K562 (cell line): ENCODE measurements at regions not wholly inside any gene's neighbourhood (a gene's known extent, or its start where the extent isn't known, plus 50 kb on each side); places are given as distances from the start of the nearest gene placed in this dataset.

ENCODE experiments used
- ATAC-seq: fragments of 200-7000 bp; cut with Tn5 transposase; 3 replicates; pipeline ENCODE4 v1.9.1; 2020; ENCODE audit warnings: moderate library complexity
- BruUV-seq: library from RNA; stranded (reverse); fragments of 400-500 nt; replicated peaks from 2 replicates; lab custom pipeline; 2021; lab: Mats Ljungman, UMichigan
- CTCF ChIA-PET: fragments of 300-600 bp; formaldehyde crosslinking; extraction: SDS; loops from one replicate; lab custom pipeline; 2021; ENCODE audit warnings: low intra/inter-chr PET ratio; lab: Yijun Ruan, JAX
- POLR2A ChIA-PET: fragments of 300-600, 350-650 bp; sonication (Branson Sonifier 250); formaldehyde crosslinking; extraction: SDS; loops from one replicate; lab custom pipeline; 2021; ENCODE audit warnings: antibody characterized with exemption, inconsistent platforms; lab: Yijun Ruan, JAX
- DNase-seq, 4 experiments: peaks; one replicate each; pipeline versions ENCODE4 v3.0.0 to v3.0.0-alpha.2; 2011 to 2018; ENCODE audit warnings: low spot score in 3 of 4, mixed read lengths in 3 of 4; ENCODE audit errors: extremely low read depth in 1 of 4
- FAIRE-seq: peaks from 2 replicates; lab custom pipeline; 2011; peaks lifted over from hg19 to GRCh38; lab: Jason Lieb, UNC
- H2AFZ ChIP-seq: 2 replicates; pipeline ENCODE4 v1.6.0; 2011; ENCODE audit warnings: low read depth, low read length, control low read depth, inconsistent platforms
- H3K27ac ChIP-seq: fragments of 200-600 bp; 3 replicates; pipeline ENCODE4 v1.8.0; 2011; ENCODE audit warnings: low read depth, mild to moderate bottlenecking, control low read depth, inconsistent platforms, low read length, moderate library complexity, mixed read lengths; ENCODE audit errors: extremely low read depth
- H3K27me3 ChIP-seq, 2 experiments: fragments of 300-600 bp in 1 of 2; 2 replicates in 1 of 2; 3 replicates in 1 of 2; pipeline versions ENCODE4 v1.6.0 to v1.8.0; 2011; ENCODE audit warnings: inconsistent platforms in 2 of 2, low read length in 2 of 2, mild to moderate bottlenecking in 1 of 2, mixed read lengths in 1 of 2, moderate library complexity in 1 of 2; ENCODE audit not compliant: control insufficient read depth in 2 of 2, insufficient read depth in 2 of 2
- H3K36me3 ChIP-seq: fragments of 300-600 bp; 3 replicates; pipeline ENCODE4 v1.8.0; 2011; ENCODE audit warnings: mild to moderate bottlenecking, low read length, inconsistent platforms; ENCODE audit not compliant: control insufficient read depth, insufficient read depth
- H3K4me1 ChIP-seq, 2 experiments: fragments of 200-600 bp in 1 of 2; replicated peaks in 1 of 2; 2 replicates in 1 of 2; 3 replicates in 1 of 2; pipeline versions ENCODE4 v1.5.1 to v1.8.0; 2011; ENCODE audit warnings: inconsistent platforms in 2 of 2, low read length in 2 of 2, mild to moderate bottlenecking in 1 of 2, mixed read lengths in 1 of 2, moderate library complexity in 1 of 2; ENCODE audit not compliant: control insufficient read depth in 2 of 2, insufficient read depth in 2 of 2
- H3K4me2 ChIP-seq: 2 replicates; pipeline ENCODE4 v1.6.1; 2011; ENCODE audit warnings: low read length, control low read depth, inconsistent platforms, mixed read lengths; ENCODE audit not compliant: insufficient read depth
- H3K4me3 ChIP-seq: fragments of 200-600 bp; sonication (generic), shearing (Covaris generic); 2 replicates; pipeline ENCODE4 v1.5.1; 2016; ENCODE audit warnings: control low read depth, inconsistent platforms
- H3K79me2 ChIP-seq: fragments of 200-600 bp; 3 replicates; pipeline ENCODE4 v1.8.0; 2011; ENCODE audit warnings: low read length, inconsistent platforms; ENCODE audit not compliant: control insufficient read depth, insufficient read depth
- H3K9ac ChIP-seq, 2 experiments: 2 replicates each; pipeline versions ENCODE4 v1.6.0 to v1.6.1; 2011; ENCODE audit warnings: low read depth in 2 of 2, low read length in 2 of 2, control low read depth in 1 of 2, inconsistent platforms in 1 of 2, mild to moderate bottlenecking in 1 of 2, mixed read lengths in 1 of 2; ENCODE audit not compliant: insufficient read depth in 1 of 2
- H3K9me1 ChIP-seq: one replicate; pipeline ENCODE4 v1.6.0; 2011; ENCODE audit warnings: inconsistent platforms, mild to moderate bottlenecking, low read length, moderate library complexity; ENCODE audit not compliant: control insufficient read depth, insufficient read depth
- H3K9me3 ChIP-seq: replicated peaks from 2 replicates; pipeline ENCODE4 v1.5.1; 2011; ENCODE audit warnings: low read depth, low read length, inconsistent platforms; ENCODE audit not compliant: control insufficient read depth, insufficient read depth
- H4K20me1 ChIP-seq: replicated peaks from 2 replicates; pipeline ENCODE4 v1.6.1; 2011; ENCODE audit warnings: low read length, inconsistent platforms, mixed read lengths; ENCODE audit not compliant: control insufficient read depth, insufficient read depth
- GMEB1 ChIP-seq: fragments of 250-450 bp; sonication (Bioruptor Pico); IDR thresholded peaks from 2 replicates; pipeline ENCODE4 v1.4.0; 2020; ENCODE audit warnings: mild to moderate bottlenecking
- NUFIP1 ChIP-seq: fragments of 450-650 bp; IDR thresholded peaks from 2 replicates; pipeline ENCODE4 v1.6.1; 2018; ENCODE audit not compliant: partially characterized antibody
- RBM25 ChIP-seq: fragments of 200-400 bp; formaldehyde crosslinking; IDR thresholded peaks from 2 replicates; pipeline ENCODE4 v1.6.1; 2018; ENCODE audit warnings: low read length, low read depth, moderate library complexity; ENCODE audit not compliant: severe bottlenecking
- SREBF1 ChIP-seq: fragments of 150-350 bp; IDR thresholded peaks from 2 replicates; pipeline ENCODE4 v1.6.1; 2014; ENCODE audit warnings: antibody characterized with exemption, low read depth, low read length, borderline replicate concordance
- TAF7 ChIP-seq: fragments of 450-650 bp; IDR thresholded peaks from 2 replicates; pipeline ENCODE4 v1.6.1; 2016; ENCODE audit warnings: missing genetic modification characterization, missing compliant biosample characterization
- TAL1 ChIP-seq: fragments of 450-650 bp; IDR thresholded peaks from 2 replicates; pipeline ENCODE4 v1.6.1; 2016; ENCODE audit warnings: mild to moderate bottlenecking
- ZBTB2 ChIP-seq: fragments of 450-650 bp; IDR thresholded peaks from 2 replicates; pipeline ENCODE4 v1.6.1; 2016; ENCODE audit warnings: antibody characterized with exemption
- ZNF24 ChIP-seq: fragments of 450-650 bp; IDR thresholded peaks from 2 replicates; pipeline ENCODE4 v1.6.1; 2016
- ZNF3 ChIP-seq: fragments of 250-450 bp; sonication (Bioruptor Pico); IDR thresholded peaks from 2 replicates; pipeline ENCODE4 v1.5.0; 2021; ENCODE audit warnings: mild to moderate bottlenecking, moderate library complexity
- ZNF316 ChIP-seq: fragments of 450-650 bp; IDR thresholded peaks from 2 replicates; pipeline ENCODE4 v1.6.1; 2016
- ZNF695 ChIP-seq: fragments of 450-650 bp; formaldehyde crosslinking; IDR thresholded peaks from 2 replicates; pipeline ENCODE4 v1.4.0; 2020; ENCODE audit warnings: mild to moderate bottlenecking, moderate library complexity
- WGBS: fragments of 100-300 bp; shearing (Covaris generic); methylation state at CpG from one replicate; pipeline ENCODE4 v1.1.6; 2016; ENCODE audit warnings: low coverage, mixed read lengths; ENCODE audit not compliant: insufficient coverage; ENCODE audit errors: missing lambda C conversion rate; 5-methylcytosine and 5-hydroxymethylcytosine counted together
- in situ Hi-C: fragments of 300-500 bp; cut with MboI; formaldehyde crosslinking; loops from 4 replicates; pipeline ENCODE4 v1.15.0; 2018; ENCODE audit warnings: inconsistent platforms, mixed read lengths
- intact Hi-C: fragments of 100-400 bp; cut with micrococcal nuclease; formaldehyde crosslinking; loops from 2 replicates; pipeline ENCODE4 v1.14.2; 2022
- TF ChIP-seq, protein P1 (sequence below): sonication (generic); formaldehyde crosslinking; IDR thresholded peaks from 2 replicates; pipeline ENCODE4 v1.9.0; 2022; ENCODE audit warnings: mild to moderate bottlenecking, missing genetic modification reagents

DNA sequence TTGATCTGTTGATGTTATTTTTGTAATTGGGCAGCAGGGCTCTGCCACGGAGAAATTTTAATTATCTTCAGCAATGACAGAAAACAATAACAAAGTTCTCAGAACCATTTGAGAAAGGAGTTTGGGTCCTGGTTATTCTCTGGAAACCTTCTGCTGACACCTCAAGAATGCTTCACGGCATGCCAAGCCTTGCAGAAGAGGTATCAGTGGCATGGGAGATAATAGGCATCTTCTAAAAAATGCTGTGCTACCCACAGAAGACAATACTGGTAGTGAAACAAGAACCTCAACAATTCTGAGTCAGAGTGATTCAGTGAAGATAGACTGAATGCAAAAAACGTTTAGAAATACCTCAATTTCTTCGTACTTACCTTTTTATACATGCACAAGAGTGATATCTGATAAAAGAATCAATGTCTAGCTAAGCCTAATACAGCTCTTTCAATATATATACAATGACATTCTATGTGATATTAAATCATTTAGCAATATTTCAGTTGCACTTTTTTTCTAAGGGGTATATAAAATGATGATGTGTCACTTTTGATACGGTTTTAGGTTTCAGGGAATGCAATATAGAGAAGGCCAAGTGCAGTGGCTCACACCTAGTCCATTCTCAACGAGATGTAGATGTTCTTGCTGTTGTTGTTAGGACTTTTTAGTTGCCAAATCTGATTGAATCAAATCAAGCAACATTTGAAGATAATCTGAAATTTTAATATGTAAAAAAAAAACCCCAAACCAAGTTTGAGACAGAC, 110.4 kb upstream of the COL21A1 start:
- no peaks in the 10 kb centered on the region; a peak in 2 of 5 replicates for H3K27me3 ChIP-seq
- no peak overlapping the region for H3K4me2 ChIP-seq
- H3K9ac ChIP-seq, result no peak overlapping the region
- in situ Hi-C loops (loop anchor here (5.0 to 25.0 kb wide), 3 partner anchors 235 to 955 kb away; partner anchors contain the start of gene PRIM2), intact Hi-C loops (loop anchor here (2.0 to 10.0 kb wide), 2 partner anchors 341 to 487 kb away; no protein-coding TSS in a partner anchor)
- no peaks in the 10 kb centered on the region for H3K79me2 ChIP-seq
- H3K27ac ChIP-seq, result no peak overlapping the region
- FAIRE-seq (no peak), ATAC-seq (no peak), DNase-seq (no peak)
- H3K36me3 ChIP-seq, result no peaks in the 10 kb centered on the region
- no peaks in the 10 kb centered on the region for H3K9me1 ChIP-seq
- BruUV-seq, result no TSS peak
- no peak overlapping the region for H3K4me3 ChIP-seq
- no peak overlapping the region for H2AFZ ChIP-seq
- ChIA-PET POLR2A (interaction anchor here (0.6 kb wide), 1 partner anchor 36 kb away, joined by 3 read pairs; no protein-coding TSS in a partner anchor), CTCF (interaction anchor here (2.5 kb wide), 1 partner anchor 236 kb away, joined by 24 read pairs; no protein-coding TSS in a partner anchor)
- H3K4me1 ChIP-seq, result no peaks in the 10 kb centered on the region
- TF ChIP-seq NUFIP1 (no peak), ZNF316 (peak; percentile 33; the same call in 1 of the 2 replicates)
- no peaks in the 10 kb centered on the region for H4K20me1 ChIP-seq
- 2% methylated on average over 6 of the region's 6 CpGs for WGBS
- H3K9me3 ChIP-seq, result no peaks in the 10 kb centered on the region

- Histone ChIP-seq H3K4me3 (no peak overlapping the region), H3K4me2 (no peak overlapping the region), H3K27ac (no peak overlapping the region), H3K9me1 (no peaks in the 10 kb centered on the region), H2AFZ (no peak overlapping the region), H4K20me1 (no peaks in the 10 kb centered on the region), H3K36me3 (no peaks in the 10 kb centered on the region), H3K9me3 (no peaks in the 10 kb centered on the region), H3K79me2 (no peaks in the 10 kb centered on the region), H3K27me3 (no peaks in the 10 kb centered on the region; a peak in 1 of 5 replicates), H3K9ac (no peak overlapping the region), H3K4me1 (no peaks in the 10 kb centered on the region)
- POLR2A ChIA-PET, result no interaction called here
- DNase-seq (no peak), FAIRE-seq (no peak), ATAC-seq (no peak)
- no TSS peak for BruUV-seq
- intact Hi-C loops, result loop anchor here (10.0 kb wide), 1 partner anchor 488 kb away; no protein-coding TSS in a partner anchor
- CTCF ChIA-PET, result no interaction called here
- WGBS, result 0% methylated on average over 2 of the region's 2 CpGs
- in situ Hi-C loops, result loop anchor here (5.0 to 25.0 kb wide), 3 partner anchors 236 to 956 kb away; partner anchors contain the start of gene PRIM2
- TF ChIP-seq GMEB1 (CRISPR knock-in tag), result no peak
- no peak for TF ChIP-seq ZNF24
- TF ChIP-seq ZNF3 (CRISPR knock-in tag), result no peak
- no peak for TF ChIP-seq TAF7 (tag)
- TF ChIP-seq, protein P1, sequence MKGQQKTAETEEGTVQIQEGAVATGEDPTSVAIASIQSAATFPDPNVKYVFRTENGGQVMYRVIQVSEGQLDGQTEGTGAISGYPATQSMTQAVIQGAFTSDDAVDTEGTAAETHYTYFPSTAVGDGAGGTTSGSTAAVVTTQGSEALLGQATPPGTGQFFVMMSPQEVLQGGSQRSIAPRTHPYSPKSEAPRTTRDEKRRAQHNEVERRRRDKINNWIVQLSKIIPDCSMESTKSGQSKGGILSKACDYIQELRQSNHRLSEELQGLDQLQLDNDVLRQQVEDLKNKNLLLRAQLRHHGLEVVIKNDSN (CRISPR knock-in tag), result no peak
- TF ChIP-seq ZNF695 (CRISPR knock-in tag), result no peak
- TF ChIP-seq ZBTB2, result no peak
- no peak for TF ChIP-seq TAL1
- no peak for TF ChIP-seq RBM25
- no peak for TF ChIP-seq SREBF1
These were observed 109.0 kb upstream of the COL21A1 start for GRCh38 chr6:56356426-56356825.
